DMS53 treated with DMSO at 0.1 percent for 48 hours (cell line): ENCODE measurements at regions not wholly inside any gene's neighbourhood (a gene's known extent, or its start where the extent isn't known, plus 50 kb on each side); places are given as distances from the start of the nearest gene placed in this dataset.
"Not testable (repeated sequence)": the region's sequence is repeated elsewhere in the genome, so short reads cannot be mapped to it uniquely, and the experiment has no call there.

ENCODE experiments used
- DNase-seq: peaks from one replicate; lab custom pipeline; 2025; ENCODE audit not compliant: unreplicated experiment; lab: John Stamatoyannopoulos, UW

DNA sequence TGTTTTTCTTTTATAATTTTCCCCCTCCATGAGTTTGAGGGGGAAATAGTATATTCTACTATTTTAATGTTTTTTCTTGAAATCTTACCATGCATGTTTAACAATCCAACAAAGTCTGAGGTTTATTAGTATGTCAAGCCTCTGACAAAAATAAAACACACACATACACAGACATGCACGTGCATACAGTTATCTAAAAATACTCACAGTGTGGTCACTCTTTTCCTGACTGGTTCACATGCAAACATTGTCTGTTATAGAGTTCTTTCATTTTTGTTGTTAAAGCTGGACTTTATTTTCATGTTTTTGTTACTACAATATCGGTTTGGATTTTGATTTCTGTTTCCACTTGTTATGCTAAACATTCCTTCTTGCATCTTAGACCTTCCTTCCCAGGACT is 236.6 kb downstream of the MFSD1 start:
- DNase-seq: no peak

DNA sequence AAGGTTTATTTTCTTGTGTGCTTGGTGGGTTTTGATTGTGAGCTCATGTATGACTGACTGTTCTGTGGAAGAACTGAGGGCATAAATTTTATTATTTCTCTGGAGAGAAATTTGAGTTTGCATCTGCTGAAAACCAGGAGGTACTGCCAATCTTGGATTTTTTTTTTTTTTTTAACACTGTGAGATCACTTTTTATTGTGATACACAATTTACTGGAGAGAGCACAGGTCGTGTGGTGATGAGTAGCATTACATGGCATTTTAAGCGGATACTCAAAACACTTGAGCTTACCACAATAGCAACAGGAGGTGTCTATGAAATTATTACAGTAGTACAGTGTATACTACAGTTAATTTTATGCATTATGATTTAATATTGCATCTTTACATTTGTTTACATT is 237.4 kb downstream of the MFSD1 start:
- DNase-seq: no peak

DNA sequence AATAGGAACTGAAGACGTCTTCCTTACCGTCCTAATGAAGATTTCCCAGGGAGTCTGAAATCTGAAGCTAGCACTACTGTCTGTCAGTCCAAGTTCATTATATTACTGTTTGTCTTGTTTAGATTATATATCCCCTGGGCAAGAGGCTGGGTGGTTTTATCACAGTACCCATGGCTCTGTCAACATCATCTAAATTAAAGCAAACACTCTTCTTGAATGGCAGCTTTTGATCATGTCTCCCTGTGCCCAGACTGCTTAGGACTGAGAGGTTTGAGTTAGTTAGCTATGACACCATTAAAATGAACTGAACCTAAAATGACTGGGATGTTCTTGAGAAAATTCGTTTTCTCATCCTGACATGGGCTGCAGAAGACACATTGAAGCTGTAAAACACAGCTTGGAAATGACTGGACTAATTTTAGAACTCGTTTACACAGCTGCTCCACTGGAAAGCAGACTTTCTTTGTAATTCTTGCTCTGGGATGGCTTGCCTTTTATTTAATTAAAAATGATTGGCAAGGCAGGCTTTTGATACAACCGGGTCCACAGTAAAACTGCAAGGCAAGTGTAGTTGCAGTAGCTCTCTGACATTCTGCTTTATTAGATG is 243.5 kb downstream of the MFSD1 start:
- DNase-seq: peak; percentile 74

DNA sequence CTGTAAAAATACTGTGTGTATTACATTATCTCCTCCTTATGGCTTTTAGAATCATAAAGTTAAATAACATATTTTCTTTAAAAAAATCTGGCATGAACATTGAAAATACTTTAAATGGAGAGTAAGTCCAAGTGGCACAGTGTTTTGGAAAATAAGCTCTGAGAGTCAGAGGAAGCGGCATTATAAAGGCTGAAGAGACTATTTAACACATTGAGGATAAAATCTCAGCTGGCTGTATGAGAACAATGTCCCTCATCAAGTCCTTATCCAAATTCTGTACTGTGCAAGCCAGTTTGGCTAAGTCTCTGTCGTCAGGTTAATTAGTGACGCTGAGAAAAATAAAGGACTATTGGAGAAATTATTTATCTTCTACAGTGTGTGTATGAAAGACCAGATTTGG is 245.5 kb downstream of the MFSD1 start:
- DNase-seq: no peak

DNA sequence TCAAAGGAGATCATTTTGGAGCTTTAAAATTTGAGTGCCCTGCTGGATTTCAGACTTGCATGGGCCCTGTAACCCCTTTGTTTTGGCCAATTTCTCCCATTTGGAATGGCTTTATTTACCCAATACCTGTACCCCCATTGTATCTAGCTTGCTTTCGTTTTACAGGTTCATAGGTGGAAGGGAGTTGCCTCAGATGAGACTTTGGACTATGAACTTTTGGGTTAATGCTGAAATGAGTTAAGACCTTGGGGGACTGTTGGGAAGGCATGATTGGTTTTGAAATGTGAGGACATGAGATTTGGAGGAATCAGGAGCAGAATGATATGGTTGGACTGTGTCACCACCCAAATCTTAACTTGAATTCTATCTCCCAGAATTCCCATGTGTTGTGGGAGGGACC is 250.6 kb downstream of the MFSD1 start:
- not testable (repeated sequence) for DNase-seq

DNA sequence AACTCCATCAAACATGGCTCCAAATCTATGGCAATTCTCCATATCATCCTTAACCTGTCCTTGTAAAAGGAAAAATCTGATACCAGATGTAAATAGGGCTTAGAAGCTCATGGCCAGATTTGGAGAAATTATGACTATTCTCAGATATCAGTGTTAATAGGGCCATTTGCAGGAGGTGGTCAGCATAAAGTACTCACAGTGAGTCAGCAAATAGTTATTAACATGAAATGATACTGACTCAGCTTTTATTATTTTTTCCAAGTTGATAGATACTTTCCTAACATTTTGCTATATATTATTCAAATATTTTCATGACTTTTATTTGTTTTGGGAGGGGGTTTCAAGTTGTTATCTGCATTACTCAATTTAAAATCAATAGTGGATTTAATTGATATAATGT is 255.8 kb downstream of the MFSD1 start:
- DNase-seq: no peak

DNA sequence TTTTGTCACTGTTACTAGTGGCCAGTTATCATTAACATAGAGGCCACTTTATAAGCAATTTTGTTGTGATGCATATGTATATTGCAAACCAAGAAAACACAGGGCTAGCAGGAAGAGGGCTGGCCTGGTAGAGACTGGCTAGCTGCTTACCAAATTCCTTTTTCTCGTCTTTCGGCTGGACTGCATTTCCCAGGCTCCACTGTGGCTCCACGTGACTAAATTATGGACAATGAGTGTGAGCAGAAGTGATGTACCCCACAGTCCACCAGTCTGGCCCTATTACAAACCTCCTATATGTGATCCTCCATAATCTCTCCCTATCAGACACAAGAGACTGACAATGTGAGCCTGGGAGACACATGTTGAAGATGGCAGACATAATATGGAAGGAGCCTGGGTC is 257.0 kb downstream of the MFSD1 start:
- DNase-seq: no peak

DNA sequence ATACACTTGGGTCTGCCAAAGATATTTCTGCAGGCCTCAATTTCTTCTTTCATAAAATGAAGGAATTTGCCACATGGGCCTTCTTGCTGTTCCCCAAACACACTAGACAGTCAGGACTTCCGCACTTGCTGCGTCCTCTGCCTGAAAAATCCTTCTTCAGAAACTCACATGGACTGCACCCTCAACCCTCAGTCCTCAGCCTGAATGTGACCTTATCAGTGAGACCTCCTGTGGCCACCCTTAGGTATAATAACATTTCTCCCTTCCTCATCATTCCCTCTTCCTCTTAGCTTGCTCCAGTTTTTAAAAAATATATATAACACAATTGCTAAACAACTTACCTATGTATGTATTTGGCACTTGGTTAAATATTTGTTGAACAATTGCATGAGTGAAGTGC is 257.5 kb downstream of the MFSD1 start:
- peak; percentile 3 for DNase-seq

DNA sequence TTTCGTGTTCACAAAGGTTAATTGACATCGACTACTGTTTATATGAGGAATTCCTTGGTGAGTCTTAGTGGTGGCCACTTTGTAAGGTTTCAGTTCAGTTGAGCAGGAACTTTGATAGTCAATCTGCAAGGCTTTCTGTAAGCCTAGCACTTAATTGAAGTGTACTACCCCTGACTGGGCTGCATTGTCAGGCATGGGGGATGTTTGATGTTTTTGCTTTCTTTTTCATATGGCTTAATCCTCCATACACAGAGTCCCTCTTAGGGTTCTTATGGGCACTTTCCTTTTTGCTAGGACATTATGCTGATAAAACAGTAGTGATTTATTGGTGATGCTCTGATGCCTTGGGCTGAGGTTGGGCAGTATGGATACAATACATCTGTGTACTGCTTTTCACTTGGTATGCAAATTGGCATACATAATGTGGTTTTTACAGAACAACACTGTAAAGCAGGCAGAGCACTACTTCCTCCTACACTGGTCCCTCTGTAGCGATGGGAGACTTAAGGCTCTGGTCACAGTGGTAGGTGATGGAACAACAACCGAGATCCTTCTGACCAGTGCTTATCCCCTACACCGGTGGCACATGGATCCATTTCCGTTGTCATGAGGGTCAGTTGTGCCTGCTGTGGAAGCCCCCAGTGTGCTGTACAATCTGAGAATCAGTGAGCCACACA is 261.0 kb downstream of the MFSD1 start:
- no peak for DNase-seq

DNA sequence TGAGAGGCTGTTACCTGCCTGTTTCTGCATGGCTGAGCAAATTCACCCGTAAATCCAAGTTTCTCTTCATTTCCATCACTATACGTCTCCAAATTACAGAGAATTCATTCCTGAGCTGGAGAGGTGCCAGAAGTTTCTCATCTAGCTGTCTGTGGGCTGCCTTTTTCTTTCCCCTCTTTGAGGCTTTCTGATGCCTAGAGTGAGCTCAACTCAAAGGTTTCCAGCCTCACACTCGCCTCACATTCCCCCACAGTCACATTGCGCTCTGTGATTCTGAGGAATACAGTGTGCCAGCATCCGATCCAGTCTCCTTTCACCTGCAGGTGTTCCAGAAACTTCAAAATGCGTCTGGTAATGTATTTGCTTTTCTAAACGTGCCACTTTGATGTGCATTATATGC is 267.2 kb downstream of the MFSD1 start, which contains the start of gene IQCJ:
IQCJ (plus strand) TSS at position 229 of the 400 bp plus-strand sequence.
- DNase-seq: no peak

DNA sequence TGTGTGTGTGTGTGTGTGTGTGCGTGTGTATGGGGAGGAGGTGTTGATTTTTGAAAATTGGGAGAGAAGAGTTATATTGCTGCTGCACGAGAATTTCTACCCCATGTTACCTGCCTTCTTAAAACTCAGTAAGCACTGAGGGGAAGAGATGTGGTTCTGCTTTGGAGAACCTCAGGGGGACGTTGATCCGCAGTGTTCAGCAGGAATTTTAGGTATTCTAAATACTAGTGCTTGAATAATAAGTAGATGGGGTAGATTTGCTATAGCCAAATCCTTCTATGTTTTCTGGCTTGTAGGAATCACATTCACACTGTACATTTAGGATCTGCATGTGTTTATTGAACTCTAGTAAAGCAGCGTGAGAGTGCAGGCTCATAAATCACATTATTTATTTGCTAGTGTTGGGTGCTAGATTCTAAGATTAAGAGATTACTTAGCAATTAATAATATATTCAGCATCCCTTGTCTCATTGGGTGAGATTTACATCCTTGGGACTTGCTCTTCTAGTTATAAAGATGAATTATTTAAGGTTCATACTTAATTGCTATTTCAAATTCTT is 268.1 kb downstream of the MFSD1 start:
- DNase-seq: no peak

DNA sequence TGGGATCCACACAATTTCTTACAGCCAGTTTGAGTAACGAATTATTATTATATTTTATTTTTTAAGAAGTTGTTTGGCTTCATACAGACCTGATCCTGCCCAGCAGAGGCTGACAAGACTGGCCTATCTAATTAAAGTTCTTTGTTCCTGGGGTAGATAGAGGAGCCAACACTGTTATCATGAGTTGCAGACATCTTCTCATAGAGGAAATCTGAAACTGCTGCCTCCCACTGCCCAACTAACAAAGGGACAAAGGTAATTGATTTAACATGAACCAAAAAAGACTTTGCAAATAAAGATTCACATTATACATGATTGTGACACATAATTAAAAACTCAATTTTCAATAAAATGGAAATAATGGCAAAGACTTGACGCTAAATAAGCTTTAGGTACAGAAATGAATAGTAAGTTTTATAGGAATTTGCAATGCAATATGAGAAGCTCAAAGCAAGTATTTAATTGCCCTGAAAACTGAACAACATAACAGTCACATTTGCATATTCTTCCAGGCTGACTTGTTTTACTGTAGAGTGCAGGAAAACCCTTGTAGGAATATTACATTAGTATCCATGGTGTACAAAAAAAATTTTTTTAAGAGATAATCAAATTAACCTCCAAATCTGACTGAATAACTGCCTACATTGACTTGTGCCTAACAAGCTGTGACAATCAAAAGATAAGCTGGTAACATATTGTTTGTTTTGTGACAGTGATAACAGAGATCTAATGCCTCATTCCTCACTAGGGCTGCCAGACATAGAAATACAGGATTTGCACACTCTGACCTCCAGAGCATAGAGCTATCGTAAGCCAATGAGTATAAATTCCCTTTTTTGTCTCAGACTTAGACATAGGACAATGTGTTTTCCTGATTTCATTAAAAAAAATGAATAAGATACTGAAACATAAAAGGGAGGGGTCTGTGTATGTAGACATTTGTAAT is 273.2 kb downstream of the MFSD1 start:
- no peak for DNase-seq

DNA sequence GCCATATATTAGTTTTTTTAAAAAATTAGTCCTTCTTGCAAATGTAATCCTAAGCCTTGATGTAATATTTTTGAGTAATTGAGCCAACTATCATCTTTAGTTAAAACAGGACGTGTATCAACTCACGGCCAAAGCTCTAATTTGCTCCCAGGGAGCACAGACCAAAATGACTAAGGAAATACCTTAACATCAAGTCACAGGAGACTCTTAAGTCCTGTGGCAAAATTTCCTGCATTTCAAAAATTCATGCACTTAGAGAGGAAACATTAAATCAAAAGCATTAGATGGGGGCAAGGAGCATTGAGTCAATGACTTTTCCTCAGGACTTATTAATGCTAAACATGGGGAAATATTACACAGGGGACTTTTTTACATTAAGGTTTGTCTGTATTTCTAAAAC is 276.0 kb downstream of the MFSD1 start:
- DNase-seq: no peak

DNA sequence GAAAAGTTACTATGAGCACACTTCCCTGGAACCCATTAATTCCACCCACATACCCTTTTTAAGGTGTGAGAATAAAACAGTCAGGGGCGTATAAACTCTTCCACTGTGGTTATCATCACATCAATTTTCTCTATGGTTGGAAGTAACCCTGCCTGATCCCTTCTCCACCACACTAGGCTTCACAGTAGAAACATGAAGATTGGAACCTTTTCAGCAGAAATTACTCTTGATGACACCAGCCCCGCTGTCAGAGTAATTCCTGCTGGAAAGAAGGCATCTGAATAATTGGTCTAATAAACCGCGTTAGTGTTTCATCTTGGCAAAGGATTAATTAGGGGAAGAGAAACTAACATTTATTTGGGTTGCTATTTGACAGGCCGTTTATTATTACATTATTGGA is 278.4 kb downstream of the MFSD1 start:
- no peak for DNase-seq

DNA sequence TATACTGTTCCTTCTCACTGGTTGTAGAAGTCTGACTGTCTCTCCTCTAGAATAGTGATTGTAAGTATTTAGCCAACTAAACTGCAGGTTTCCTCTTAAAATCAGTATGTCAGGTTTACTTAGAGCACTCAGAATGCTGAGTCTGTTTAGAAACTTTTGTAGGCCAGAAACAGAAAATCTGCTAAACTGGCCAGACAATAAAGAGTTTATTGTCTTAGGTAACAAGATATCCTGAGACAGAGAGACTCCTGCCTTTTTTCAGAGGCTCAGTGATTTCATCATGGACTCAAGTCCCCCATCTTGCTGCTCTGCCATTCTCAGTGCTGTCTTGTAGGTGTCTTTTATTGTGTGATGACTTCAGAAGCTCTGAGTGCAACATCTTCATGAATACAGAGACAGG is 279.0 kb downstream of the MFSD1 start:
- no peak for DNase-seq

DNA sequence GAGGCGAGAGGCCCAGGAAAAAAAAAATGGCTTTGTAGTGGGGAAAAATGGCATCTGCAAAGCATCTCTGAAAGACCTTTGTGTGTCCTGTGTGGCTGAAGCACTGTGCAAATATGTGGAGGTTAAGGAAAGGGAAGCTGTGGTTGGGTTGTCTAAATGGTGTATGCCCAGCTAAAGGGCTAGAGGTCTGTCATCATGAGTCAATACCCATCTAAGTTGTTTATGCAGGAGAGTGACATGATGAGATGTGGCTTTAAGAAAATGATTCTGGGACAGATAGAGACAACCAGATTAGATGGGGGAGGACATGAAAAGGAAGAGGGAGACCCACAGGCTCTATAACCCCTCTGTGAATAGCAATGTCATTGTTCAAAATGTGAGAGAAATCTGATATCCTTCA is 280.7 kb downstream of the MFSD1 start:
- DNase-seq: no peak

DNA sequence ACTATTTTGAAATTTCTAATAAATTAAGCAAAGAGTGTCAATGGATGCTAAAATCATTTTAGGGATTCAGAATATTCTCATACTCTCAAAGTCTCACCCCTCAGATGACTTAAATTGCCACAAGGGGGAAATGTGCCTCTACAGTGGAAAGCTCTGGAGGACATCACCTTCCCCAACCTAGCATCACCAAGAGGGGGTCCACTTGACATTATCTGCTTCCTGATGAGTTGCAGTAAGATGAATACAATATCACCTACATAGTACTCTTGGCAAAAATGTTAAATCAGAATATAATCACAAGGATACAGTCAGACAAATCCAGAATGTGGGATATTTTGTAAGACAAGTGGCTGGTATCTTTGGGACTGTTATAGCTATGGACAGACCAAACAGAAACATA is 290.1 kb downstream of the MFSD1 start:
- no peak for DNase-seq

DNA sequence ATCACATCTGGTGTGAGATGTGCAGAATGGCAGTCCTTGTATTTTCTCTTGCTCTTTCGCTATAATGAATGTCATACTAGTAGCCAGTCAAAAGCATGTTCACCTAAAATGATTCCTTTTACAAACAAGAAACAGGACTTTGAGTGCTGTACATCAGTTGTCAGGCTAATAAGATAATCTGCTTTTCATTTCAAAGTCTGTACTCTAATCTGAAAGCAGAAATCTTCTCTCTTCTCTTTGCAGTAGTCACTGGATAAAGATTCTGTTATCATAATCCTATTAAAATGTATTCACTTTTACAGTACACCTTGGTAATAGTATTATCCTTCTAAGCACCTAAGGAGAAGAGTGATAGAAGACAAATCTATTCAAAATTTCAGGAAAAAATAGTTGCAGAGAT is 300.1 kb downstream of the MFSD1 start:
- DNase-seq: no peak

DNA sequence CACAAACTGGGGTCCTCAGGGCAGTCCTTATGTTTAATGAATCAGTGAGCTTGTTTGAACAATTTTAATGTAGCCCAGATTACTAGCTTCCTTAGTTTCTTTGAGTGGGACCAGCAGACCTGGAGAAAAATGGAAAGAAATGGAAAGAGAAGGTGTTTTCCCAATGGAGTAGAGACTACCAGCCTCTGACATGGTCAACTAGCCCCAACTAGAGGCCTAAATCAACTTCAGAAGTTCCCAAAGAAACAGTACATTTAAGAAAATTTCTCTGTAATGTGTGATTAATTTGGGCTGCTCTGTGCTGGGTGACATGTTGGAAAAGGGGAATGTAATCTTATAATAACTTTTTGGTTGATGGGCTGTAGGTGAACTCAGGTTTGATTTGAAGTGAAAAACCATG is 310.9 kb downstream of the MFSD1 start:
- no peak for DNase-seq

DNA sequence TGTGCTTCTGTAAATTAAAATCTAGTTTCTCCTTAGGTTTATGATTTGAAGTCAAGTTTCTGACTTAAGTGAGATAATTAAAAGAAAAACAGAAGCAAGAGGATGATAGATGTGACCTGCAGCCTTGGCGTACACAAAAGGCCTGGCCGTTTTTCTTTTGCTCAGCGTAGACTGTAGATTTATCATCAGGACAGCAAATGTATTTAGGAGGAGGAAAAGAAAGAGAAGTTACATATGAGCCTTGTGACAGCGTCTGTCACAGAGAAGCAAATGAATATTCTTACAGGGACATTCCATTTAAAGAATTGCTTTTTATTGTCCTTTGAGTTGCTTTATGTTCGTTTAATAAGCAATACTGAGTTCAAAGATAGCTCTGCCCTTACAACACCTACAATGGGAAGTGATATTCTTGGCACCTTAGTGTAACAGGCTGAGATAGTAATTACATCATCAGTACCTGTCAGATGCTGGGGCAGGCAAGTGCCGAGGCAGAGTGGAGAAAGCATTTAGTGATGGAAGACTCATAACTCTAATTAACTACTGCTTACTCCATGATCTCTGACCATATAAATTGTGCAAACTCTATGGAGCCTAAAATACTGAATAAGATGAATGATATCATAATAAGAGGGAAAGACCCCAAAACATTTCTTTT is 311.5 kb downstream of the MFSD1 start:
- DNase-seq: no peak

DNA sequence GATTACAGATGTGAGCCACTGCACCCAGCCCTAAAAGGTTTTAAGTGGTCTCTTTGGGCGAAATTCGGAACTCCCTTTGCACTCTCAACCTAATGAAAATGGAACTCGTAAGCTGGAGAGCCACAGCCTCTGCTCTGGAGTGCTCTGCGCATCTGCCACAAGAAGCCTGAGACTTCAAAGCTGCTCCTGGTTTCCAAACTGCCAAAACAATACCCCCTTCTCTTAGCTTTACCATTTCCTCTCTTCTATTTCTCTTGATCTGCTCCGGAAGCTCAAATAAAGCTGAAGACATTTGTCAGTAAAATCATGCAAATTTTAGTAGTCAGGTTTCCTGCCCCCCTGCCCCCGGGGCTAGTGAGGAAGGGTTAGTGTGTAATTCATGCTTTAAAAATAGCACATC is 312.7 kb downstream of the MFSD1 start:
- DNase-seq: no peak
